ENCODE measurements at regions not wholly inside any gene's neighbourhood (a gene's known extent, or its start where the extent isn't known, plus 50 kb on each side); places are given as distances from the start of the nearest gene placed in this dataset.

DNA sequence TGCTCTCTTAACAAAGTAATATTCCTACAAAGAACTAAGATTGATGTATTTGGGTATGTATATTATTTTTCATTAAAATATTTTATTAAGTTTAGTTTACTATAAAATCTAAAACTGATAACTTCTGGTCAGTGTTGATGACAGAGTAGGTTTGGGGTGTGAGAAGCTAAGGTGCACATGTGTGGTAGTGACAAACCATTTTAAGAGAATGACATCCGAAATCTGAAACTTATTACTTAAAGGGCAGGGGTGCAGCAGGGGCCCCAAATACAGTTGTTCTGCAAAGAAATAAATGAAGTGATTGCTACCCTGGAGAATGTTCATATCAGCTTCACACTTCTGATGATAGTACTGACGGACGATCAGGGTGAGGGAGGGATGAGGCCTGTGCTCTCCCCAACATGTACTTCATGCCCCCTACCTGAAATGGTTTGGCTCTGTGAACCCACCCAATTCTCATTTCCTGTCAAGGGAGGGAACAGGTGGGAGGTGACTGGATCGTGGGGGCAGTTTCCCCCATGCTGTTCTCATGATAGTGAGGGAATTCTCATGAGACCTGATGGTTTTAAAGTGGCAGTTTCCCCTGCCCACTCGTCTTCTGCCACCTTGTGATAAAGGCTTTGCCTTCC, 125.3 kb upstream of the RFX3 start:
- Histone ChIP-seq H3K4me3 (ENCODE audit: low read length) (no peak overlapping the region), H3K4me2 (ENCODE audit: low read length) (no peak overlapping the region), H3F3A (ENCODE audit: low read length, unreplicated experiment) (no peaks in the 10 kb centered on the region), H3K36me3 (ENCODE audit: low read depth, low read length) (no peaks in the 10 kb centered on the region), H3K4me1 (ENCODE audit: insufficient read depth, low read length) (no peaks in the 10 kb centered on the region), H3K9me2 (replicated peaks; ENCODE audit: low read length) (no peaks in the 10 kb centered on the region), H3K9ac (ENCODE audit: low read length) (no peak overlapping the region), H3K27me3 (ENCODE audit: low read length) (no peaks in the 10 kb centered on the region), H3K9me3 (ENCODE audit: low read length) (no peaks in the 10 kb centered on the region), H2AFZ (ENCODE audit: low read length) (no peak overlapping the region), H3K79me2 (ENCODE audit: low read length) (no peaks in the 10 kb centered on the region), H4K20me1 (ENCODE audit: low read length) (no peaks in the 10 kb centered on the region), H3K27ac (ENCODE audit: low read length) (no peak overlapping the region)
- TF ChIP-seq EZH2 (IDR thresholded peaks at IDR 0.05; ENCODE audit: low read length, unreplicated experiment), result no peak
- no peak for TF ChIP-seq CTCF (conservative IDR thresholded peaks at IDR 0.05; ENCODE audit: low read depth, low read length)
- no peak for TF ChIP-seq EZH2phosphoT487 (IDR thresholded peaks at IDR 0.05; ENCODE audit: borderline replicate concordance, low read length)
- ChIA-PET CTCF (interaction anchor here (0.6 kb wide), 1 partner anchor 644 kb away, joined by 4 read pairs; no protein-coding TSS in a partner anchor), POLR2A (ENCODE audit: unreplicated experiment) (no interaction called here)
- no TSS peak for BruUV-seq (replicated peaks)
- intact Hi-C loops (cut with micrococcal nuclease), result no loop called here
- DNase-seq, result no peak
- ATAC-seq, result no peak

GRCh38 chr9:3648722-3649246, 123.0 kb upstream of the RFX3 start:
- no peak for ATAC-seq
- H3K36me3 ChIP-seq (ENCODE audit: low read depth, low read length), result no peaks in the 10 kb centered on the region
- no peak overlapping the region for H3K4me3 ChIP-seq (ENCODE audit: low read length)
- no peaks in the 10 kb centered on the region for H3K4me1 ChIP-seq (ENCODE audit: insufficient read depth, low read length)
- H3K9me2 ChIP-seq (replicated peaks; ENCODE audit: low read length), result no peaks in the 10 kb centered on the region
- ChIA-PET CTCF (no interaction called here), POLR2A (ENCODE audit: unreplicated experiment) (no interaction called here)
- DNase-seq, result no peak
- H3K9ac ChIP-seq (ENCODE audit: low read length), result no peak overlapping the region
- no peak overlapping the region for H3K27ac ChIP-seq (ENCODE audit: low read length)
- H2AFZ ChIP-seq (ENCODE audit: low read length), result no peak overlapping the region
- no TSS peak for BruUV-seq (replicated peaks)
- no peaks in the 10 kb centered on the region for H3F3A ChIP-seq (ENCODE audit: low read length, unreplicated experiment)
- intact Hi-C loops (cut with micrococcal nuclease), result no loop called here
- no peaks in the 10 kb centered on the region for H4K20me1 ChIP-seq (ENCODE audit: low read length)
- H3K27me3 ChIP-seq (ENCODE audit: low read length), result no peaks in the 10 kb centered on the region
- H3K79me2 ChIP-seq (ENCODE audit: low read length), result no peaks in the 10 kb centered on the region
- TF ChIP-seq EZH2 (IDR thresholded peaks at IDR 0.05; ENCODE audit: low read length, unreplicated experiment) (no peak), EZH2phosphoT487 (IDR thresholded peaks at IDR 0.05; ENCODE audit: borderline replicate concordance, low read length) (no peak)
- no peaks in the 10 kb centered on the region for H3K9me3 ChIP-seq (ENCODE audit: low read length)
- H3K4me2 ChIP-seq (ENCODE audit: low read length), result no peak overlapping the region

GRCh38 chr9:3648266-3648665, 122.5 kb upstream of the RFX3 start:
- ATAC-seq (no peak), DNase-seq (no peak)
- no peaks in the 10 kb centered on the region for H3K79me2 ChIP-seq (ENCODE audit: low read length)
- H2AFZ ChIP-seq (ENCODE audit: low read length), result no peak overlapping the region
- H3K9me3 ChIP-seq (ENCODE audit: low read length), result no peaks in the 10 kb centered on the region
- no peaks in the 10 kb centered on the region for H3K27me3 ChIP-seq (ENCODE audit: low read length)
- no peaks in the 10 kb centered on the region for H3K36me3 ChIP-seq (ENCODE audit: low read depth, low read length)
- intact Hi-C loops (cut with micrococcal nuclease), result no loop called here
- ChIA-PET POLR2A (ENCODE audit: unreplicated experiment) (no interaction called here), CTCF (no interaction called here)
- H3K4me3 ChIP-seq (ENCODE audit: low read length), result no peak overlapping the region
- no peaks in the 10 kb centered on the region for H3K9me2 ChIP-seq (replicated peaks; ENCODE audit: low read length)
- H3K4me1 ChIP-seq (ENCODE audit: insufficient read depth, low read length), result no peaks in the 10 kb centered on the region
- H3K4me2 ChIP-seq (ENCODE audit: low read length), result no peak overlapping the region
- no TSS peak for BruUV-seq (replicated peaks)
- H4K20me1 ChIP-seq (ENCODE audit: low read length), result no peaks in the 10 kb centered on the region
- no peaks in the 10 kb centered on the region for H3F3A ChIP-seq (ENCODE audit: low read length, unreplicated experiment)
- no peak overlapping the region for H3K9ac ChIP-seq (ENCODE audit: low read length)
- TF ChIP-seq EZH2 (IDR thresholded peaks at IDR 0.05; ENCODE audit: low read length, unreplicated experiment), result no peak
- TF ChIP-seq CTCF (conservative IDR thresholded peaks at IDR 0.05; ENCODE audit: low read depth, low read length), result no peak
- no peak for TF ChIP-seq EZH2phosphoT487 (IDR thresholded peaks at IDR 0.05; ENCODE audit: borderline replicate concordance, low read length)
- H3K27ac ChIP-seq (ENCODE audit: low read length), result no peak overlapping the region

All from PC-3 (cell line).